ENCODE measurements at regions not wholly inside any gene's neighbourhood (a gene's known extent, or its start where the extent isn't known, plus 50 kb on each side); places are given as distances from the start of the nearest gene placed in this dataset.

DNA sequence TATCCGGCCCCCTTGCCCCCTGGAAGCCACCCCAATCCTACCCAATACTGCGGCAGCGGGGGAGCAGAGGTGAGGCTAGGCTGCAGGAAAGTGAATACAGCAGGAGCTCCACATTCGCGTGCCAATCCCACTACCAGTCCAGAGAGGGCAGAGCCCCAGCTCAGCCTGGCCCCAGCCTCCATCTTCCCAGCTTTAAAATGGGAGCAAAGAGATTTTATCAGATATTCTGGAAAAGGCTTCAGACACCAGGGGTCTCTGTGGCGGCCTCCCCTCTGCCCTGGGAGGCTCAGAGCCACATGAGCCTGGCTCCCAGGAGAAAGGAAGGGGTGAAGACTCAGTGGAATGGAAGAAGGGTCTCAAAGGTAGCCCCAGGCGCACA lies 72.7 kb downstream of the NCOR2 start:
- Histone ChIP-seq H3K9me3 (replicated peaks in 1 of 2; ENCODE audit: control insufficient read depth in 1 of 2, insufficient read depth in 1 of 2, low read length in 2 of 2) (no peaks in the 10 kb centered on the region), H4K20me1 (ENCODE audit: insufficient read depth, low read length) (peaks cover 100% of the 10 kb centered on the region), H3K27ac (ENCODE audit: low read depth in 1 of 2, low read length in 2 of 2) (peak overlapping the region in 1 of 2 donors; percentile 37), H3K9ac (ENCODE audit: insufficient read depth, low read length, poor library complexity, severe bottlenecking) (no peak overlapping the region), H3K4me1 (ENCODE audit: control insufficient read depth in 1 of 2, insufficient read depth in 2 of 2, low read length in 2 of 2) (peaks cover 28 to 30% of the 10 kb centered on the region in 2 donors), H3K4me3 (replicated peaks in 1 of 3; ENCODE audit: low read depth in 2 of 3, low read length in 3 of 3) (no peak overlapping the region), H2AFZ (ENCODE audit: insufficient read depth, low read depth, low read length, poor library complexity, severe bottlenecking) (no peak overlapping the region), H3K27me3 (ENCODE audit: control insufficient read depth in 2 of 2, insufficient read depth in 2 of 2, low read length in 2 of 2) (no peaks in the 10 kb centered on the region), H3K79me2 (ENCODE audit: insufficient read depth, low read length) (peaks cover 100% of the 10 kb centered on the region), H3K4me2 (replicated peaks; ENCODE audit: extremely low read depth, low read length, poor library complexity, severe bottlenecking) (no peak overlapping the region), H3K36me3 (replicated peaks in 1 of 2; ENCODE audit: control insufficient read depth in 1 of 2, insufficient read depth in 2 of 2, low read length in 2 of 2) (peaks cover 50 to 62% of the 10 kb centered on the region in 2 donors)
- H3K27me3 Mint-ChIP-seq (ENCODE audit: low read depth in 3 of 3) = peaks cover 0 to 4% (median 2%) of the 10 kb centered on the region in 3 donors
- peaks cover 34% of the 10 kb centered on the region for H3K4me1 Mint-ChIP-seq
- peak overlapping the region in 2 of 7 donors; percentile 20 to 60 for H3K27ac Mint-ChIP-seq
- H3K4me3 Mint-ChIP-seq = no peak overlapping the region
- intact Hi-C loops (cut with micrococcal nuclease) = no loop called here
- DNase-seq = no peak
- peaks cover 54 to 56% of the 10 kb centered on the region in 2 donors for H3K36me3 Mint-ChIP-seq
- WGBS (ENCODE audit: insufficient coverage) = 50% methylated on average over 2 of the region's 7 CpGs
- no peaks in the 10 kb centered on the region for H3K9me3 Mint-ChIP-seq
- TF ChIP-seq, protein P1, sequence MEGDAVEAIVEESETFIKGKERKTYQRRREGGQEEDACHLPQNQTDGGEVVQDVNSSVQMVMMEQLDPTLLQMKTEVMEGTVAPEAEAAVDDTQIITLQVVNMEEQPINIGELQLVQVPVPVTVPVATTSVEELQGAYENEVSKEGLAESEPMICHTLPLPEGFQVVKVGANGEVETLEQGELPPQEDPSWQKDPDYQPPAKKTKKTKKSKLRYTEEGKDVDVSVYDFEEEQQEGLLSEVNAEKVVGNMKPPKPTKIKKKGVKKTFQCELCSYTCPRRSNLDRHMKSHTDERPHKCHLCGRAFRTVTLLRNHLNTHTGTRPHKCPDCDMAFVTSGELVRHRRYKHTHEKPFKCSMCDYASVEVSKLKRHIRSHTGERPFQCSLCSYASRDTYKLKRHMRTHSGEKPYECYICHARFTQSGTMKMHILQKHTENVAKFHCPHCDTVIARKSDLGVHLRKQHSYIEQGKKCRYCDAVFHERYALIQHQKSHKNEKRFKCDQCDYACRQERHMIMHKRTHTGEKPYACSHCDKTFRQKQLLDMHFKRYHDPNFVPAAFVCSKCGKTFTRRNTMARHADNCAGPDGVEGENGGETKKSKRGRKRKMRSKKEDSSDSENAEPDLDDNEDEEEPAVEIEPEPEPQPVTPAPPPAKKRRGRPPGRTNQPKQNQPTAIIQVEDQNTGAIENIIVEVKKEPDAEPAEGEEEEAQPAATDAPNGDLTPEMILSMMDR (IDR thresholded peaks at IDR 0.05) = no peak

DNA sequence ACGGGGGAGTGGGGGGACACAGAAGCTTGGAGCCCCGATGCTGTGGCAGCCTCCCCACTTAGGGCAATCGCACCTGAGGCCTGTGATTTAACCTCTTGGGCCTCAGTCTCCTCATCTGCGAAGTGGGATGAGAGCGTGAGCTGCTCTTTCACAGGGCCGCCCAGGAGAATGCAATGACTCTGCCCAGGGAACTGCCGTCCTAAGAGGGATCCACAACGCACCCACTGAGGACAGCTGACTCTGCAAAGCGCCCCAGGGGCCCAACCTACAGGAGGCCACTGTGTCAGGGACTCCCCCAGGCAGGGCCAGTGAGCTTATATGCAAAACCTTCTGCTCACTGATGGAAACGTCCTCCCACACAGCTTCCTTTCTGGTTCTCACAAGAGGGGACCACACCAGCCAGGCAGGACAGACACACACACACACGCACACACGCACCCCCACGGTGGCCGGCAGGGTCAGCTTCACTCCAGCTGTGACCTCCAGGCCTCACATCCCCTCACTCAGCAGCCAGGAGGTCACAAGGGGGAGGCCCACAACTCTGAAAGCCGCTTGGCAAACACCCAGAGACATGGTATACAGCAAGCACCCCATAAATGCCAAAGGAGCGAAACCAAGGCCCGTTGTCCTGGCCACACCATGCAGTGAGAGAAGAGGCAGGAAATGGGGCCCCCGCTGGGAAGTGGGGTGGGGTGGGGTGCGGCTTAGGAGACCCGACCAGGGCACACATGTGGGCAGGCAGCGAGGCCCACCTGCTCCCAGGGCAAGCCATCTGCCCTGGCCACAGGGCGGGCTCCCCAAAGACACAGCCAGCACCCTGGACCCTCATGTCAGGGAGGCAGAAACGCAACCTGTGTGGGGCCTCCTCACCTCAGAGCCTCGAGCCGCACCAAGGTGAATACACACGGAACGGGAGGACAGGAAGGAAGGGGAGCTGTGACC lies 73.3 kb downstream of the NCOR2 start:
- Mint-ChIP-seq H3K9me3 (no peaks in the 10 kb centered on the region), H3K27me3 (ENCODE audit: low read depth in 3 of 3) (peaks cover 0 to 4% (median 0%) of the 10 kb centered on the region in 3 donors), H3K36me3 (peaks cover 55 to 56% of the 10 kb centered on the region in 2 donors), H3K4me1 (peaks cover 27% of the 10 kb centered on the region), H3K4me3 (peak overlapping the region in 1 of 2 donors; percentile 48), H3K27ac (peak overlapping the region; percentile 20 to 91 (median 76))
- H3K4me2 ChIP-seq (replicated peaks; ENCODE audit: extremely low read depth, low read length, poor library complexity, severe bottlenecking) = no peak overlapping the region
- DNase-seq = peak in 1 of 3 donors; percentile 27
- no peaks in the 10 kb centered on the region for H3K9me3 ChIP-seq (replicated peaks in 1 of 2; ENCODE audit: control insufficient read depth in 1 of 2, insufficient read depth in 1 of 2, low read length in 2 of 2)
- H3K79me2 ChIP-seq (ENCODE audit: insufficient read depth, low read length) = peaks cover 99% of the 10 kb centered on the region
- H2AFZ ChIP-seq (ENCODE audit: insufficient read depth, low read depth, low read length, poor library complexity, severe bottlenecking) = no peak overlapping the region
- peak overlapping the region in 1 of 2 donors; percentile 37 for H3K27ac ChIP-seq (ENCODE audit: low read depth in 1 of 2, low read length in 2 of 2)
- WGBS (ENCODE audit: insufficient coverage) = 53% methylated on average over 26 of the region's 27 CpGs
- H3K36me3 ChIP-seq (replicated peaks in 1 of 2; ENCODE audit: control insufficient read depth in 1 of 2, insufficient read depth in 2 of 2, low read length in 2 of 2) = peaks cover 55 to 68% of the 10 kb centered on the region in 2 donors
- TF ChIP-seq, protein P1 (IDR thresholded peaks at IDR 0.05) = no peak
- intact Hi-C loops (cut with micrococcal nuclease) = no loop called here
- H3K9ac ChIP-seq (ENCODE audit: insufficient read depth, low read length, poor library complexity, severe bottlenecking) = no peak overlapping the region
- H3K27me3 ChIP-seq (ENCODE audit: control insufficient read depth in 2 of 2, insufficient read depth in 2 of 2, low read length in 2 of 2) = no peaks in the 10 kb centered on the region
- H4K20me1 ChIP-seq (ENCODE audit: insufficient read depth, low read length) = peaks cover 100% of the 10 kb centered on the region
- H3K4me3 ChIP-seq (replicated peaks in 1 of 3; ENCODE audit: low read depth in 2 of 3, low read length in 3 of 3) = no peak overlapping the region
- peaks cover 22 to 24% of the 10 kb centered on the region in 2 donors for H3K4me1 ChIP-seq (ENCODE audit: control insufficient read depth in 1 of 2, insufficient read depth in 2 of 2, low read length in 2 of 2)
